ENCODE measurements at regions not wholly inside any gene's neighbourhood (a gene's known extent, or its start where the extent isn't known, plus 50 kb on each side); places are given as distances from the start of the nearest gene placed in this dataset.

DNA sequence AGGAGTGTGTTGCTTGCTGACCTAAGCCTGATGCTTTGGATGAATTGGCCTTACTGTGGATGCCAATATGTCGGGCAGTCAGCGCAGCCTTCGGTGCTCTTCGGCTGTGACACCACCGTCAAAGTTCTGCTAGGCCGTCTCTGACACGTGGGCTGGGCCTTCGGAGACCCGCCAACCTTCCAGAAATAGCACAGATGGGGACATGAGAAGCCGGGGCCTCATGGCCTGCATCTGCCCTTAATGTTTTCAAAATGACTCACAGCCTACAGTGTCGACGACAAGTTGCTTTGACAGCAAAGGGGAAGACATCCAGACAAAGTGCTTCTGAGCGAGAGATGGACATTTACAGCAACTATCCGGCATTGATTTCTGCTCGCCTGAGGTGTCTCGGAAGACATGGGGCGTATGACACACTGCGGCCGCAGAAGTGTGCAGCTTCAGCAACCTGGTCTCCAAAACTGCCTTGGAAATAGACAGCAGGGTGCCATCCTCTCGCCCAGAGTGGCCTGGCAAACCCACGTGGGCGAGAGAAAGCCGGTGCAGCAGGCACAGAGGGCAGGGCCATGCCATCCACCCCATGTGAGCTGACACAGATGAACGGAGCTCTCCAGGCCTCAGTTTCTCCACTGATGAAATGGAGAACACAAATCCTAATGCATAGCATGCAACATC, 94.0 kb upstream of the PPP2R2D start:
- in situ Hi-C loops (cut with HindIII; ENCODE audit: extremely low pct_ligation_motif_present, low pct_unique_long_range_greater_than_20kb) (no loop called here), intact Hi-C loops (cut with micrococcal nuclease; ENCODE audit: unreplicated experiment) (no loop called here)
- Histone ChIP-seq H3K36me3 (replicated peaks in 1 of 2; ENCODE audit: control insufficient read depth in 1 of 2, insufficient read depth in 2 of 2, low read length in 2 of 2) (no peaks in the 10 kb centered on the region), H3K79me2 (ENCODE audit: insufficient read depth, low read length) (no peaks in the 10 kb centered on the region), H3K9me3 (ENCODE audit: low read length) (no peaks in the 10 kb centered on the region), H3K27ac (ENCODE audit: extremely low read length, insufficient read depth, low read length) (no peak overlapping the region), H3K27me3 (ENCODE audit: control insufficient read depth in 1 of 2, insufficient read depth in 2 of 2, low read length in 2 of 2) (peaks cover 1 to 39% of the 10 kb centered on the region in 2 experiments; a peak in 4 of 5 replicates), H3K4me1 (ENCODE audit: insufficient read depth, low read length) (0 out of 2 replicates have a peak, but pooled peaks cover 4% of the 10 kb centered on the region), H2AFZ (ENCODE audit: low read length) (no peak overlapping the region), H4K20me1 (ENCODE audit: insufficient read depth, low read length) (peaks cover 2% of the 10 kb centered on the region; the same call in 1 of the 2 replicates), H3K4me3 (replicated peaks in 1 of 3; ENCODE audit: insufficient read depth in 1 of 3, low read depth in 2 of 3, low read length in 3 of 3) (no peak overlapping the region), H3K4me2 (ENCODE audit: low read depth, low read length) (no peak overlapping the region), H3K9ac (ENCODE audit: insufficient read depth, low read depth, low read length) (no peak overlapping the region)
- no peak for ATAC-seq
- no peak for FAIRE-seq
- 31% methylated on average over 15 of the region's 24 CpGs for WGBS (ENCODE audit: low lambda C conversion rate)
- ChIA-PET CTCF (ENCODE audit: low intra/inter-chr PET ratio, low total read pairs) (no interaction called here), POLR2A (no interaction called here)
- no TSS peak for BruUV-seq (replicated peaks)
- no peak for DNase-seq (ENCODE audit: low spot score)
- TF ChIP-seq MIER2 (CRISPR knock-in tag; IDR thresholded peaks at IDR 0.05) (no peak), DPF2 (CRISPR knock-in tag; IDR thresholded peaks at IDR 0.05; ENCODE audit: borderline replicate concordance, low read depth) (no peak), TARDBP (CRISPR knock-in tag; IDR thresholded peaks at IDR 0.05) (no peak), ZNF850 (CRISPR knock-in tag; conservative IDR thresholded peaks at IDR 0.05) (no peak), ZNF326 (CRISPR knock-in tag; IDR thresholded peaks at IDR 0.05; ENCODE audit: borderline replicate concordance) (no peak), MED13 (CRISPR knock-in tag; IDR thresholded peaks at IDR 0.05) (no peak)
- TF ChIP-seq, protein P1, sequence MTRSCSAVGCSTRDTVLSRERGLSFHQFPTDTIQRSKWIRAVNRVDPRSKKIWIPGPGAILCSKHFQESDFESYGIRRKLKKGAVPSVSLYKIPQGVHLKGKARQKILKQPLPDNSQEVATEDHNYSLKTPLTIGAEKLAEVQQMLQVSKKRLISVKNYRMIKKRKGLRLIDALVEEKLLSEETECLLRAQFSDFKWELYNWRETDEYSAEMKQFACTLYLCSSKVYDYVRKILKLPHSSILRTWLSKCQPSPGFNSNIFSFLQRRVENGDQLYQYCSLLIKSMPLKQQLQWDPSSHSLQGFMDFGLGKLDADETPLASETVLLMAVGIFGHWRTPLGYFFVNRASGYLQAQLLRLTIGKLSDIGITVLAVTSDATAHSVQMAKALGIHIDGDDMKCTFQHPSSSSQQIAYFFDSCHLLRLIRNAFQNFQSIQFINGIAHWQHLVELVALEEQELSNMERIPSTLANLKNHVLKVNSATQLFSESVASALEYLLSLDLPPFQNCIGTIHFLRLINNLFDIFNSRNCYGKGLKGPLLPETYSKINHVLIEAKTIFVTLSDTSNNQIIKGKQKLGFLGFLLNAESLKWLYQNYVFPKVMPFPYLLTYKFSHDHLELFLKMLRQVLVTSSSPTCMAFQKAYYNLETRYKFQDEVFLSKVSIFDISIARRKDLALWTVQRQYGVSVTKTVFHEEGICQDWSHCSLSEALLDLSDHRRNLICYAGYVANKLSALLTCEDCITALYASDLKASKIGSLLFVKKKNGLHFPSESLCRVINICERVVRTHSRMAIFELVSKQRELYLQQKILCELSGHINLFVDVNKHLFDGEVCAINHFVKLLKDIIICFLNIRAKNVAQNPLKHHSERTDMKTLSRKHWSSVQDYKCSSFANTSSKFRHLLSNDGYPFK (CRISPR knock-in tag; IDR thresholded peaks at IDR 0.05; ENCODE audit: borderline replicate concordance) = no peak
- TF ChIP-seq, protein P2, sequence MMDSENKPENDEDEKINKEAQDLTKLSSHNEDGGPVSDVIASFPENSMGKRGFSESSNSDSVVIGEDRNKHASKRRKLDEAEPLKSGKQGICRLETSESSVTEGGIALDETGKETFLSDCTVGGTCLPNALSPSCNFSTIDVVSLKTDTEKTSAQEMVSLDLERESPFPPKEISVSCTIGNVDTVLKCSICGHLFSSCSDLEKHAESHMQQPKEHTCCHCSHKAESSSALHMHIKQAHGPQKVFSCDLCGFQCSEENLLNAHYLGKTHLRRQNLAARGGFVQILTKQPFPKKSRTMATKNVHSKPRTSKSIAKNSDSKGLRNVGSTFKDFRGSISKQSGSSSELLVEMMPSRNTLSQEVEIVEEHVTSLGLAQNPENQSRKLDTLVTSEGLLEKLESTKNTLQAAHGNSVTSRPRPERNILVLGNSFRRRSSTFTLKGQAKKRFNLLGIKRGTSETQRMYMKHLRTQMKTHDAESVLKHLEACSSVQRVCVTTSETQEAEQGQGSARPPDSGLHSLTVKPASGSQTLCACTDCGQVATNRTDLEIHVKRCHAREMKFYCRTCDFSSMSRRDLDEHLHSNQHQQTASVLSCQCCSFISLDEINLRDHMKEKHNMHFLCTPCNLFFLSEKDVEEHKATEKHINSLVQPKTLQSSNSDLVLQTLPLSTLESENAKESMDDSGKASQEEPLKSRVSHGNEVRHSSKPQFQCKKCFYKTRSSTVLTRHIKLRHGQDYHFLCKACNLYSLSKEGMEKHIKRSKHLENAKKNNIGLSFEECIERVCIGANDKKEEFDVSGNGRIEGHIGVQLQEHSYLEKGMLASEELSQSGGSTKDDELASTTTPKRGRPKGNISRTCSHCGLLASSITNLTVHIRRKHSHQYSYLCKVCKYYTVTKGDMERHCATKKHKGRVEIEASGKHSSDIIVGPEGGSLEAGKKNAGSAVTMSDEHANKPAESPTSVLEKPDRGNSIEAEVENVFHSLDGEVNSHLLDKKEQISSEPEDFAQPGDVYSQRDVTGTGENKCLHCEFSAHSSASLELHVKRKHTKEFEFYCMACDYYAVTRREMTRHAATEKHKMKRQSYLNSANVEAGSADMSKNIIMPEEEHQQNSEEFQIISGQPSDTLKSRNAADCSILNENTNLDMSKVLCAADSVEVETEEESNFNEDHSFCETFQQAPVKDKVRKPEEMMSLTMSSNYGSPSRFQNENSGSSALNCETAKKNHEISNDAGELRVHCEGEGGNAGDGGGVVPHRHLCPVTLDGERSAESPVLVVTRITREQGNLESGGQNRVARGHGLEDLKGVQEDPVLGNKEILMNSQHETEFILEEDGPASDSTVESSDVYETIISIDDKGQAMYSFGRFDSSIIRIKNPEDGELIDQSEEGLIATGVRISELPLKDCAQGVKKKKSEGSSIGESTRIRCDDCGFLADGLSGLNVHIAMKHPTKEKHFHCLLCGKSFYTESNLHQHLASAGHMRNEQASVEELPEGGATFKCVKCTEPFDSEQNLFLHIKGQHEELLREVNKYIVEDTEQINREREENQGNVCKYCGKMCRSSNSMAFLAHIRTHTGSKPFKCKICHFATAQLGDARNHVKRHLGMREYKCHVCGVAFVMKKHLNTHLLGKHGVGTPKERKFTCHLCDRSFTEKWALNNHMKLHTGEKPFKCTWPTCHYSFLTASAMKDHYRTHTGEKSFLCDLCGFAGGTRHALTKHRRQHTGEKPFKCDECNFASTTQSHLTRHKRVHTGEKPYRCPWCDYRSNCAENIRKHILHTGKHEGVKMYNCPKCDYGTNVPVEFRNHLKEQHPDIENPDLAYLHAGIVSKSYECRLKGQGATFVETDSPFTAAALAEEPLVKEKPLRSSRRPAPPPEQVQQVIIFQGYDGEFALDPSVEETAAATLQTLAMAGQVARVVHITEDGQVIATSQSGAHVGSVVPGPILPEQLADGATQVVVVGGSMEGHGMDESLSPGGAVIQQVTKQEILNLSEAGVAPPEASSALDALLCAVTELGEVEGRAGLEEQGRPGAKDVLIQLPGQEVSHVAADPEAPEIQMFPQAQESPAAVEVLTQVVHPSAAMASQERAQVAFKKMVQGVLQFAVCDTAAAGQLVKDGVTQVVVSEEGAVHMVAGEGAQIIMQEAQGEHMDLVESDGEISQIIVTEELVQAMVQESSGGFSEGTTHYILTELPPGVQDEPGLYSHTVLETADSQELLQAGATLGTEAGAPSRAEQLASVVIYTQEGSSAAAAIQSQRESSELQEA (CRISPR knock-in tag; IDR thresholded peaks at IDR 0.05; ENCODE audit: not compliant biosample characterization) = no peak
- TF ChIP-seq, protein P3, sequence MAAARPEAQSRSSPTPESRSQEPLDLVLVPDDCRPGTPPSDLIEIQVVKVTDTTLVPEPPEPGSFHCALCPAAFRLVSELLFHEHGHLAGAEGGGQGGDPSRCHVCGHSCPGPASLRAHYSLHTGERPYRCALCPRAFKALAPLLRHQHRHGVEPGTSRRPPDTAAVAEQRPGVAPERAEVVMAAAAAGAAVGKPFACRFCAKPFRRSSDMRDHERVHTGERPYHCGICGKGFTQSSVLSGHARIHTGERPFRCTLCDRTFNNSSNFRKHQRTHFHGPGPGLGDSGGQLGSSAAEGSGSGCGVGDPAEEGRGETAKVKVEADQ (CRISPR knock-in tag; IDR thresholded peaks at IDR 0.05; ENCODE audit: borderline replicate concordance) = no peak
- TF ChIP-seq, protein P4, sequence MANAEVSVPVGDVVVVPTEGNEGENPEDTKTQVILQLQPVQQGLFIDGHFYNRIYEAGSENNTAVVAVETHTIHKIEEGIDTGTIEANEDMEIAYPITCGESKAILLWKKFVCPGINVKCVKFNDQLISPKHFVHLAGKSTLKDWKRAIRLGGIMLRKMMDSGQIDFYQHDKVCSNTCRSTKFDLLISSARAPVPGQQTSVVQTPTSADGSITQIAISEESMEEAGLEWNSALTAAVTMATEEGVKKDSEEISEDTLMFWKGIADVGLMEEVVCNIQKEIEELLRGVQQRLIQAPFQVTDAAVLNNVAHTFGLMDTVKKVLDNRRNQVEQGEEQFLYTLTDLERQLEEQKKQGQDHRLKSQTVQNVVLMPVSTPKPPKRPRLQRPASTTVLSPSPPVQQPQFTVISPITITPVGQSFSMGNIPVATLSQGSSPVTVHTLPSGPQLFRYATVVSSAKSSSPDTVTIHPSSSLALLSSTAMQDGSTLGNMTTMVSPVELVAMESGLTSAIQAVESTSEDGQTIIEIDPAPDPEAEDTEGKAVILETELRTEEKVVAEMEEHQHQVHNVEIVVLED (CRISPR knock-in tag; IDR thresholded peaks at IDR 0.05; ENCODE audit: borderline replicate concordance) = no peak
